Central memory CD4-positive, alpha-beta T cell (primary cell): ENCODE measurements at regions not wholly inside any gene's neighbourhood (a gene's known extent, or its start where the extent isn't known, plus 50 kb on each side); places are given as distances from the start of the nearest gene placed in this dataset.
"Not testable (repeated sequence)": the region's sequence is repeated elsewhere in the genome, so short reads cannot be mapped to it uniquely, and the experiment has no call there.

ENCODE experiments used
- DNase-seq: peaks from one replicate; pipeline ENCODE4 v3.0.0; 2022

- DNase-seq: no peak
These were observed 368.8 kb downstream of the NPHP4 start for GRCh38 chr1:5623399-5623798.

GRCh38 chr1:5622412-5622811, 369.8 kb downstream of the NPHP4 start:
- DNase-seq: no peak

- DNase-seq: no peak
These were observed 370.5 kb downstream of the NPHP4 start for GRCh38 chr1:5621692-5622091.

- no peak for DNase-seq
These were observed 371.2 kb downstream of the NPHP4 start for GRCh38 chr1:5620997-5621396.

- DNase-seq: no peak
These were observed 371.8 kb downstream of the NPHP4 start for GRCh38 chr1:5620418-5620817.

GRCh38 chr1:5619469-5619868, 372.8 kb downstream of the NPHP4 start:
- DNase-seq: no peak

- no peak for DNase-seq
These were observed 374.7 kb downstream of the NPHP4 start for GRCh38 chr1:5617546-5617945.

- DNase-seq: no peak
These were observed 375.1 kb downstream of the NPHP4 start for GRCh38 chr1:5617179-5617520.

- DNase-seq: no peak
These were observed 375.7 kb downstream of the NPHP4 start for GRCh38 chr1:5616366-5617178.

- no peak for DNase-seq
These were observed 377.1 kb downstream of the NPHP4 start for GRCh38 chr1:5615076-5615475.

- no peak for DNase-seq
These were observed 378.3 kb downstream of the NPHP4 start for GRCh38 chr1:5613900-5614299.

- no peak for DNase-seq
These were observed 380.4 kb downstream of the NPHP4 start for GRCh38 chr1:5611851-5612250.

GRCh38 chr1:5611431-5611830, 380.8 kb downstream of the NPHP4 start:
- DNase-seq: no peak

- no peak for DNase-seq
These were observed 381.8 kb downstream of the NPHP4 start for GRCh38 chr1:5610432-5610831.

- no peak for DNase-seq
These were observed 388.7 kb downstream of the NPHP4 start for GRCh38 chr1:5603353-5604104.

GRCh38 chr1:5602718-5603117, 389.5 kb downstream of the NPHP4 start:
- not testable (repeated sequence) for DNase-seq

- no peak for DNase-seq
These were observed 390.7 kb downstream of the NPHP4 start for GRCh38 chr1:5601516-5601915.

GRCh38 chr1:5599541-5599940, 392.7 kb downstream of the NPHP4 start:
- no peak for DNase-seq

GRCh38 chr1:5598824-5599395, 393.3 kb downstream of the NPHP4 start:
- no peak for DNase-seq

- DNase-seq: no peak
These were observed 394.0 kb downstream of the NPHP4 start for GRCh38 chr1:5597991-5598823.

- no peak for DNase-seq
These were observed 394.9 kb downstream of the NPHP4 start for GRCh38 chr1:5597171-5597850.

- no peak for DNase-seq
These were observed 395.6 kb downstream of the NPHP4 start for GRCh38 chr1:5596651-5597050.
